CD14-positive monocyte (primary cell): ENCODE measurements at regions not wholly inside any gene's neighbourhood (a gene's known extent, or its start where the extent isn't known, plus 50 kb on each side); places are given as distances from the start of the nearest gene placed in this dataset.

Experiments used
- DNase-seq, 3 donors: peaks; one replicate each; pipeline ENCODE4 v3.0.0-alpha.2; 2011 to 2022
- H2AFZ ChIP-seq: 2 replicates; pipeline ENCODE4 v1.6.0; 2012; ENCODE audit warnings: mild to moderate bottlenecking, low read depth, low read length, inconsistent platforms; ENCODE audit not compliant: insufficient read depth, poor library complexity, severe bottlenecking
- H3K27ac ChIP-seq, 2 donors: 1 replicate in 1 of 2; 2 replicates in 1 of 2; pipeline ENCODE4 v1.5.1; 2012 to 2013; ENCODE audit warnings: low read length in 2 of 2, control low read depth in 1 of 2, inconsistent platforms in 1 of 2, low read depth in 1 of 2, mild to moderate bottlenecking in 1 of 2
- H3K27me3 ChIP-seq, 2 donors: one replicate each; pipeline versions ENCODE4 v1.6.0 to v1.6.1; 2011 to 2013; ENCODE audit warnings: low read length in 2 of 2; ENCODE audit not compliant: control insufficient read depth in 2 of 2, insufficient read depth in 2 of 2
- H3K36me3 ChIP-seq, 2 donors: replicated peaks in 1 of 2; 1 replicate in 1 of 2; 2 replicates in 1 of 2; pipeline versions ENCODE4 v1.5.1 to v1.6.1; 2012 to 2013; ENCODE audit warnings: low read length in 2 of 2, control low read depth in 1 of 2, inconsistent platforms in 1 of 2, mild to moderate bottlenecking in 1 of 2; ENCODE audit not compliant: insufficient read depth in 2 of 2, control insufficient read depth in 1 of 2
- H3K4me1 ChIP-seq, 2 donors: 1 replicate in 1 of 2; 2 replicates in 1 of 2; pipeline versions ENCODE4 v1.5.1 to v1.6.1; 2012 to 2013; ENCODE audit warnings: low read length in 2 of 2, control low read depth in 1 of 2, inconsistent platforms in 1 of 2, mild to moderate bottlenecking in 1 of 2, moderate library complexity in 1 of 2; ENCODE audit not compliant: insufficient read depth in 2 of 2, control insufficient read depth in 1 of 2
- H3K4me2 ChIP-seq: replicated peaks from 2 replicates; pipeline ENCODE3; 2012; ENCODE audit warnings: low read length, moderate library complexity, mild to moderate bottlenecking; ENCODE audit not compliant: poor library complexity, severe bottlenecking; ENCODE audit errors: extremely low read depth
- H3K4me3 ChIP-seq, 3 experiments: fragments of 200-600 bp in 1 of 3; sonication (generic) in 1 of 3; replicated peaks in 1 of 3; 1 replicate in 2 of 3; 2 replicates in 1 of 3; pipeline ENCODE4 v1.5.1; 2011 to 2013; ENCODE audit warnings: low read length in 3 of 3, mild to moderate bottlenecking in 3 of 3, control low read depth in 2 of 3, low read depth in 2 of 3, inconsistent platforms in 1 of 3, moderate library complexity in 1 of 3
- H3K79me2 ChIP-seq: 2 replicates; pipeline ENCODE4 v1.6.0; 2012; ENCODE audit warnings: mild to moderate bottlenecking, control low read depth, inconsistent platforms, low read length, moderate library complexity; ENCODE audit not compliant: insufficient read depth
- H3K9ac ChIP-seq: 2 replicates; pipeline ENCODE4 v1.6.0; 2017; ENCODE audit warnings: low read length, mild to moderate bottlenecking; ENCODE audit not compliant: insufficient read depth, poor library complexity, severe bottlenecking
- H3K9me3 ChIP-seq, 2 donors: replicated peaks in 1 of 2; 1 replicate in 1 of 2; 2 replicates in 1 of 2; pipeline versions ENCODE4 v1.5.1 to v1.6.1; 2012 to 2013; ENCODE audit warnings: low read length in 2 of 2, control low read depth in 1 of 2; ENCODE audit not compliant: control insufficient read depth in 1 of 2, insufficient read depth in 1 of 2
- H4K20me1 ChIP-seq: 2 replicates; pipeline ENCODE4 v1.6.0; 2012; ENCODE audit warnings: mild to moderate bottlenecking, low read length, control low read depth, moderate library complexity; ENCODE audit not compliant: insufficient read depth
- H3K27ac Mint-ChIP-seq, 7 donors: one replicate each; pipeline ENCODE4 v1.8.0; 2020; ENCODE audit warnings: mild to moderate bottlenecking in 7 of 7, mixed read lengths in 7 of 7, moderate library complexity in 6 of 7, inconsistent platforms in 2 of 7
- H3K27me3 Mint-ChIP-seq, 3 donors: one replicate each; pipeline ENCODE4 v1.8.0; 2021 to 2022; ENCODE audit warnings: low read depth in 3 of 3, mild to moderate bottlenecking in 3 of 3, mixed read lengths in 3 of 3, moderate library complexity in 3 of 3, inconsistent platforms in 1 of 3
- H3K36me3 Mint-ChIP-seq, 2 donors: one replicate each; pipeline ENCODE4 v1.8.0; 2020; ENCODE audit warnings: mixed read lengths in 2 of 2, inconsistent platforms in 1 of 2, mild to moderate bottlenecking in 1 of 2
- H3K4me1 Mint-ChIP-seq: one replicate; pipeline ENCODE4 v1.8.0; 2020; ENCODE audit warnings: mild to moderate bottlenecking, mixed read lengths
- H3K4me3 Mint-ChIP-seq, 2 donors: one replicate each; pipeline ENCODE4 v1.8.0; 2020; ENCODE audit warnings: mild to moderate bottlenecking in 2 of 2, mixed read lengths in 2 of 2, moderate library complexity in 1 of 2
- H3K9me3 Mint-ChIP-seq, 7 donors: one replicate each; pipeline ENCODE4 v1.8.0; 2020 to 2022; ENCODE audit warnings: mixed read lengths in 7 of 7, mild to moderate bottlenecking in 6 of 7, moderate library complexity in 6 of 7, inconsistent platforms in 2 of 7
- WGBS: methylation state at CpG from one replicate; pipeline ENCODE4 v1.1.5; 2013; ENCODE audit warnings: missing lambda C conversion rate; ENCODE audit not compliant: insufficient coverage; 5-methylcytosine and 5-hydroxymethylcytosine counted together
- intact Hi-C, 2 donors: fragments of 100-400 bp; cut with micrococcal nuclease; formaldehyde crosslinking; loops; one replicate each; pipeline versions ENCODE4 v1.15.0 to v1.15.1; 2023
- TF ChIP-seq, protein P1 (sequence below): fragments of 200-600 bp; IDR thresholded peaks from one replicate; pipeline ENCODE4 v1.8.0; 2022; ENCODE audit warnings: antibody characterized with exemption, mild to moderate bottlenecking

- Mint-ChIP-seq H3K27ac (no peak overlapping the region), H3K36me3 (no peaks in the 10 kb centered on the region), H3K4me3 (no peak overlapping the region), H3K9me3 (peaks cover 0 to 5% (median 0%) of the 10 kb centered on the region in 7 donors), H3K27me3 (peaks cover 3 to 11% (median 4%) of the 10 kb centered on the region in 3 donors), H3K4me1 (no peaks in the 10 kb centered on the region)
- intact Hi-C loops = no loop called here
- Histone ChIP-seq H3K27ac (no peak overlapping the region), H2AFZ (no peak overlapping the region), H3K36me3 (no peaks in the 10 kb centered on the region), H3K4me2 (no peak overlapping the region), H4K20me1 (no peaks in the 10 kb centered on the region), H3K9ac (no peak overlapping the region), H3K4me3 (no peak overlapping the region), H3K27me3 (no peaks in the 10 kb centered on the region), H3K9me3 (no peaks in the 10 kb centered on the region), H3K79me2 (no peaks in the 10 kb centered on the region), H3K4me1 (no peaks in the 10 kb centered on the region)
- TF ChIP-seq, protein P1, sequence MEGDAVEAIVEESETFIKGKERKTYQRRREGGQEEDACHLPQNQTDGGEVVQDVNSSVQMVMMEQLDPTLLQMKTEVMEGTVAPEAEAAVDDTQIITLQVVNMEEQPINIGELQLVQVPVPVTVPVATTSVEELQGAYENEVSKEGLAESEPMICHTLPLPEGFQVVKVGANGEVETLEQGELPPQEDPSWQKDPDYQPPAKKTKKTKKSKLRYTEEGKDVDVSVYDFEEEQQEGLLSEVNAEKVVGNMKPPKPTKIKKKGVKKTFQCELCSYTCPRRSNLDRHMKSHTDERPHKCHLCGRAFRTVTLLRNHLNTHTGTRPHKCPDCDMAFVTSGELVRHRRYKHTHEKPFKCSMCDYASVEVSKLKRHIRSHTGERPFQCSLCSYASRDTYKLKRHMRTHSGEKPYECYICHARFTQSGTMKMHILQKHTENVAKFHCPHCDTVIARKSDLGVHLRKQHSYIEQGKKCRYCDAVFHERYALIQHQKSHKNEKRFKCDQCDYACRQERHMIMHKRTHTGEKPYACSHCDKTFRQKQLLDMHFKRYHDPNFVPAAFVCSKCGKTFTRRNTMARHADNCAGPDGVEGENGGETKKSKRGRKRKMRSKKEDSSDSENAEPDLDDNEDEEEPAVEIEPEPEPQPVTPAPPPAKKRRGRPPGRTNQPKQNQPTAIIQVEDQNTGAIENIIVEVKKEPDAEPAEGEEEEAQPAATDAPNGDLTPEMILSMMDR = no peak
- 100% methylated on average over 1 of the region's 6 CpGs for WGBS
- DNase-seq = no peak
These were observed 105.7 kb downstream of the RDH14 start for GRCh38 chr2:18454692-18455235.

- no peaks in the 10 kb centered on the region for H3K4me1 ChIP-seq
- Mint-ChIP-seq H3K4me1 (no peaks in the 10 kb centered on the region), H3K27me3 (peaks cover 2 to 11% (median 10%) of the 10 kb centered on the region in 3 donors), H3K4me3 (no peak overlapping the region), H3K27ac (no peak overlapping the region), H3K36me3 (no peaks in the 10 kb centered on the region), H3K9me3 (no peaks in the 10 kb centered on the region)
- no peaks in the 10 kb centered on the region for H3K9me3 ChIP-seq
- no peaks in the 10 kb centered on the region for H3K36me3 ChIP-seq
- H3K27me3 ChIP-seq = no peaks in the 10 kb centered on the region
- no peak overlapping the region for H3K4me2 ChIP-seq
- DNase-seq = no peak
- H3K9ac ChIP-seq = no peak overlapping the region
- no peaks in the 10 kb centered on the region for H3K79me2 ChIP-seq
- intact Hi-C loops = no loop called here
- H2AFZ ChIP-seq = no peak overlapping the region
- H3K27ac ChIP-seq = no peak overlapping the region
- no peaks in the 10 kb centered on the region for H4K20me1 ChIP-seq
- WGBS = 83% methylated on average over 1 of the region's 2 CpGs
- TF ChIP-seq, protein P1 = no peak
- no peak overlapping the region for H3K4me3 ChIP-seq
These were observed 113.7 kb downstream of the RDH14 start for GRCh38 chr2:18446715-18447114.
